ENCODE measurements at regions not wholly inside any gene's neighbourhood (a gene's known extent, or its start where the extent isn't known, plus 50 kb on each side); places are given as distances from the start of the nearest gene placed in this dataset.

- no peak for DNase-seq (ENCODE audit: low read depth in 2 of 2)
- H3K27ac ChIP-seq (ENCODE audit: insufficient read depth, low read length): no peak overlapping the region
- H4K20me1 ChIP-seq (ENCODE audit: control insufficient read depth, extremely low read depth, insufficient read depth, low read length): no peaks in the 10 kb centered on the region
- no peak overlapping the region for H3K4me3 ChIP-seq (replicated peaks in 1 of 4; ENCODE audit: control extremely low read depth in 1 of 4, insufficient read depth in 1 of 4, low read depth in 3 of 4, low read length in 4 of 4)
- H3K79me2 ChIP-seq (ENCODE audit: control insufficient read depth, insufficient read depth, low read length): no peaks in the 10 kb centered on the region
- H2AFZ ChIP-seq (ENCODE audit: low read length): no peak overlapping the region
- no peaks in the 10 kb centered on the region for H3K9me3 ChIP-seq (ENCODE audit: control insufficient read depth, insufficient read depth, low read depth, low read length)
- no peaks in the 10 kb centered on the region for H3K36me3 ChIP-seq (ENCODE audit: control insufficient read depth, insufficient read depth, low read length)
- H3K27me3 ChIP-seq (ENCODE audit: control insufficient read depth, insufficient read depth, low read length): no peaks in the 10 kb centered on the region
- H3K4me1 ChIP-seq (ENCODE audit: control insufficient read depth, extremely low read depth, insufficient read depth, low read length): no peaks in the 10 kb centered on the region
- H3K4me2 ChIP-seq (ENCODE audit: extremely low read depth, insufficient read depth, low read length): no peak overlapping the region
- no peak overlapping the region for H3K9ac ChIP-seq (ENCODE audit: insufficient read depth, low read length)
- TF ChIP-seq CTCF (conservative IDR thresholded peaks at IDR 0.05 in 1 of 2, IDR thresholded peaks at IDR 0.05 in 1 of 2; ENCODE audit: low read depth in 1 of 2, low read length in 2 of 2): no peak
- no peak for TF ChIP-seq EZH2 (IDR thresholded peaks at IDR 0.05; ENCODE audit: low read length, missing control alignments)
Measured at GRCh38 chr2:866887-867286, 83.8 kb upstream of the SNTG2 start.

- H3K4me1 ChIP-seq (ENCODE audit: control insufficient read depth, extremely low read depth, insufficient read depth, low read length): no peaks in the 10 kb centered on the region
- H3K27ac ChIP-seq (ENCODE audit: insufficient read depth, low read length): no peak overlapping the region
- TF ChIP-seq CTCF (conservative IDR thresholded peaks at IDR 0.05 in 1 of 2, IDR thresholded peaks at IDR 0.05 in 1 of 2; ENCODE audit: low read depth in 1 of 2, low read length in 2 of 2) (no peak), EZH2 (IDR thresholded peaks at IDR 0.05; ENCODE audit: low read length, missing control alignments) (no peak)
- no peak for DNase-seq (ENCODE audit: low read depth in 2 of 2)
- no peaks in the 10 kb centered on the region for H3K79me2 ChIP-seq (ENCODE audit: control insufficient read depth, insufficient read depth, low read length)
- no peaks in the 10 kb centered on the region for H3K36me3 ChIP-seq (ENCODE audit: control insufficient read depth, insufficient read depth, low read length)
- no peaks in the 10 kb centered on the region for H4K20me1 ChIP-seq (ENCODE audit: control insufficient read depth, extremely low read depth, insufficient read depth, low read length)
- no peak overlapping the region for H3K4me2 ChIP-seq (ENCODE audit: extremely low read depth, insufficient read depth, low read length)
- H3K9me3 ChIP-seq (ENCODE audit: control insufficient read depth, insufficient read depth, low read depth, low read length): no peaks in the 10 kb centered on the region
- H3K27me3 ChIP-seq (ENCODE audit: control insufficient read depth, insufficient read depth, low read length): no peaks in the 10 kb centered on the region
- no peak overlapping the region for H2AFZ ChIP-seq (ENCODE audit: low read length)
- H3K4me3 ChIP-seq (replicated peaks in 1 of 4; ENCODE audit: control extremely low read depth in 1 of 4, insufficient read depth in 1 of 4, low read depth in 3 of 4, low read length in 4 of 4): no peak overlapping the region
- no peak overlapping the region for H3K9ac ChIP-seq (ENCODE audit: insufficient read depth, low read length)
Measured at GRCh38 chr2:866009-866680, 84.5 kb upstream of the SNTG2 start.

GRCh38 chr2:864501-865106 lies 86.0 kb upstream of the SNTG2 start:
- no peak for TF ChIP-seq EZH2 (IDR thresholded peaks at IDR 0.05; ENCODE audit: low read length, missing control alignments)
- no peak for TF ChIP-seq CTCF (conservative IDR thresholded peaks at IDR 0.05 in 1 of 2, IDR thresholded peaks at IDR 0.05 in 1 of 2; ENCODE audit: low read depth in 1 of 2, low read length in 2 of 2)
- Histone ChIP-seq H3K9ac (ENCODE audit: insufficient read depth, low read length) (no peak overlapping the region), H4K20me1 (ENCODE audit: control insufficient read depth, extremely low read depth, insufficient read depth, low read length) (no peaks in the 10 kb centered on the region), H3K9me3 (ENCODE audit: control insufficient read depth, insufficient read depth, low read depth, low read length) (no peaks in the 10 kb centered on the region), H3K27me3 (ENCODE audit: control insufficient read depth, insufficient read depth, low read length) (no peaks in the 10 kb centered on the region), H3K4me1 (ENCODE audit: control insufficient read depth, extremely low read depth, insufficient read depth, low read length) (no peaks in the 10 kb centered on the region), H2AFZ (ENCODE audit: low read length) (no peak overlapping the region), H3K4me3 (replicated peaks in 1 of 4; ENCODE audit: control extremely low read depth in 1 of 4, insufficient read depth in 1 of 4, low read depth in 3 of 4, low read length in 4 of 4) (no peak overlapping the region), H3K4me2 (ENCODE audit: extremely low read depth, insufficient read depth, low read length) (no peak overlapping the region), H3K79me2 (ENCODE audit: control insufficient read depth, insufficient read depth, low read length) (no peaks in the 10 kb centered on the region), H3K36me3 (ENCODE audit: control insufficient read depth, insufficient read depth, low read length) (no peaks in the 10 kb centered on the region), H3K27ac (ENCODE audit: insufficient read depth, low read length) (no peak overlapping the region)
- no peak for DNase-seq (ENCODE audit: low read depth in 2 of 2)

Measured in fibroblast of lung (primary cell).